Vagina (tissue), 2 donors: ENCODE measurements at regions not wholly inside any gene's neighbourhood (a gene's known extent, or its start where the extent isn't known, plus 50 kb on each side); places are given as distances from the start of the nearest gene placed in this dataset.

Experiments used
- DNase-seq, 2 donors: peaks; one replicate each; pipeline ENCODE4 v3.0.0-alpha.2; 2017; ENCODE audit errors: extremely low spot score in 2 of 2
- H3K27ac ChIP-seq: fragments of 200-600 bp; sonication (generic); one replicate; pipeline ENCODE4 v1.5.1; 2019
- H3K27me3 ChIP-seq: fragments of 200-600 bp; sonication (generic); one replicate; pipeline ENCODE4 v1.5.1; 2019
- H3K36me3 ChIP-seq, 2 donors: fragments of 200-600 bp; sonication (generic); one replicate each; pipeline ENCODE4 v1.5.1; 2017 to 2019
- H3K4me1 ChIP-seq: fragments of 200-600 bp; sonication (generic); one replicate; pipeline ENCODE4 v1.5.1; 2019
- H3K4me3 ChIP-seq, 2 donors: fragments of 200-600 bp; sonication (generic); 1 replicate in 1 of 2; 2 replicates in 1 of 2; pipeline ENCODE4 v1.5.1; 2016 to 2019
- H3K9me3 ChIP-seq: fragments of 200-600 bp; sonication (generic); one replicate; pipeline ENCODE4 v1.5.1; 2019
- CTCF ChIP-seq, 3 experiments: fragments of 450-650 bp in 2 of 3; fragments of 200-600 bp in 1 of 3; sonication (generic) in 1 of 3; IDR thresholded peaks; one replicate each; pipeline ENCODE4 v1.5.1; 2017 to 2019; ENCODE audit warnings: antibody characterized with exemption in 3 of 3, mild to moderate bottlenecking in 2 of 3, moderate library complexity in 2 of 3
- POLR2A ChIP-seq, 2 donors: fragments of 450-650 bp; IDR thresholded peaks; one replicate each; pipeline ENCODE4 v1.6.1; 2017; ENCODE audit warnings: antibody characterized with exemption in 2 of 2, mild to moderate bottlenecking in 2 of 2, moderate library complexity in 2 of 2
- POLR2AphosphoS5 ChIP-seq, 2 donors: sonication (generic); formaldehyde crosslinking; IDR thresholded peaks; one replicate each; pipeline ENCODE4 v1.9.0; 2017; ENCODE audit warnings: antibody characterized with exemption in 2 of 2, mild to moderate bottlenecking in 2 of 2, low read depth in 1 of 2; ENCODE audit not compliant: insufficient read depth in 1 of 2
- intact Hi-C: fragments of 100-400 bp; cut with DNase I; formaldehyde crosslinking; loops from one replicate; pipeline ENCODE4 v1.15.1; 2023

GRCh38 chr3:184633237-184633579 lies 71.6 kb downstream of the EPHB3 start:
- Histone ChIP-seq H3K36me3 (no peaks in the 10 kb centered on the region), H3K4me1 (peaks cover 13% of the 10 kb centered on the region), H3K27ac (no peak overlapping the region), H3K4me3 (no peak overlapping the region), H3K9me3 (no peaks in the 10 kb centered on the region), H3K27me3 (no peaks in the 10 kb centered on the region)
- TF ChIP-seq POLR2A (IDR thresholded peaks at IDR 0.05) = no peak
- TF ChIP-seq CTCF (IDR thresholded peaks at IDR 0.05) = no peak
- TF ChIP-seq POLR2AphosphoS5 (IDR thresholded peaks at IDR 0.05; ENCODE audit: insufficient read depth in 1 of 2, low read depth in 1 of 2) = no peak
- intact Hi-C loops = no loop called here
- DNase-seq = no peak

GRCh38 chr3:184632551-184633236 lies 71.1 kb downstream of the EPHB3 start:
- no peak for DNase-seq
- TF ChIP-seq CTCF (IDR thresholded peaks at IDR 0.05) = no peak
- TF ChIP-seq POLR2A (IDR thresholded peaks at IDR 0.05) = no peak
- no peak for TF ChIP-seq POLR2AphosphoS5 (IDR thresholded peaks at IDR 0.05; ENCODE audit: insufficient read depth in 1 of 2, low read depth in 1 of 2)
- H3K27ac ChIP-seq = no peak overlapping the region
- no peaks in the 10 kb centered on the region for H3K27me3 ChIP-seq
- peaks cover 13% of the 10 kb centered on the region for H3K4me1 ChIP-seq
- intact Hi-C loops = no loop called here
- no peaks in the 10 kb centered on the region for H3K9me3 ChIP-seq
- no peak overlapping the region for H3K4me3 ChIP-seq
- no peaks in the 10 kb centered on the region for H3K36me3 ChIP-seq
